Activated CD8-positive, alpha-beta memory T cell treated with anti-CD3 and anti-CD28 coated beads for 4 hours (primary cell): ENCODE measurements at regions not wholly inside any gene's neighbourhood (a gene's known extent, or its start where the extent isn't known, plus 50 kb on each side); places are given as distances from the start of the nearest gene placed in this dataset.
"Not testable (repeated sequence)": the region's sequence is repeated elsewhere in the genome, so short reads cannot be mapped to it uniquely, and the experiment has no call there.

Experiments
- DNase-seq, 2 donors: peaks; one replicate each; pipeline ENCODE4 v3.0.0-alpha.2; 2020; ENCODE audit warnings: low read depth in 2 of 2

DNA sequence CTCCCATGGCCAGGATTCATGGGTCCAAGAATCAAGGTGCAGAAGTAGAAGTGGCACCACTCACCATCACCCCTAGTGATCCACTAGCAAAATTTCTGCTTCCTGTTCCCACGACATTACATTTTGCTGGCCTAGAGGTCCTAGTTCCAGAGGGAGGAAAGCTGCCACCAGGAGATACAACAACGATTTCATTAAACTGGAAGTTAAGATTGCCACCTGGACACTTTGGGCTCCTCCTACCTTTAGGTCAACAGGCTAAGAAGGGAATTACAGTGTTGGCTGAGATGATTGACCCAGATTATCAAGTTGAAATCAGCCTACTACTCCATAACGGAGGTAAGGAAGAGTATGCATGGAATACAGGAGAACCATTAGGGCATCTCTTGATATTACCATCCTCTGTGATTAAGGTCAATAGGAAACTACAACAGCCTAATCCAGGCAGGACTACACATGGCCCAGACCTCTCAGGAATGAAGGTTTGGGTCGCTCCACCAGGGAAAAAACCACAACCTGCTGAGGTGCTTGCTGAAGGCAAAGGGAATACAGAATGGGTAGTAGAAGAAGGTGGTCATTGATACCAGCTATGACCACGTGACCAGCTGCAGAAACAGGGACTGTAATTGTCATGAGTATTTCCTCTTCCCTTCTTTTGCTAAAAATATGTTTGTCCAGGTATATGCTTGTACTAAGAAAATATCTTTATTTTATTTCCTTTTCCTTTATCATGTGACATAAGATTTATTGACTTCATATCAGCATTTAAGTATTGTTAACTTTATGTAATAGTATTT is 208.3 kb upstream of the HES1 start:
- DNase-seq, result not testable (repeated sequence)

DNA sequence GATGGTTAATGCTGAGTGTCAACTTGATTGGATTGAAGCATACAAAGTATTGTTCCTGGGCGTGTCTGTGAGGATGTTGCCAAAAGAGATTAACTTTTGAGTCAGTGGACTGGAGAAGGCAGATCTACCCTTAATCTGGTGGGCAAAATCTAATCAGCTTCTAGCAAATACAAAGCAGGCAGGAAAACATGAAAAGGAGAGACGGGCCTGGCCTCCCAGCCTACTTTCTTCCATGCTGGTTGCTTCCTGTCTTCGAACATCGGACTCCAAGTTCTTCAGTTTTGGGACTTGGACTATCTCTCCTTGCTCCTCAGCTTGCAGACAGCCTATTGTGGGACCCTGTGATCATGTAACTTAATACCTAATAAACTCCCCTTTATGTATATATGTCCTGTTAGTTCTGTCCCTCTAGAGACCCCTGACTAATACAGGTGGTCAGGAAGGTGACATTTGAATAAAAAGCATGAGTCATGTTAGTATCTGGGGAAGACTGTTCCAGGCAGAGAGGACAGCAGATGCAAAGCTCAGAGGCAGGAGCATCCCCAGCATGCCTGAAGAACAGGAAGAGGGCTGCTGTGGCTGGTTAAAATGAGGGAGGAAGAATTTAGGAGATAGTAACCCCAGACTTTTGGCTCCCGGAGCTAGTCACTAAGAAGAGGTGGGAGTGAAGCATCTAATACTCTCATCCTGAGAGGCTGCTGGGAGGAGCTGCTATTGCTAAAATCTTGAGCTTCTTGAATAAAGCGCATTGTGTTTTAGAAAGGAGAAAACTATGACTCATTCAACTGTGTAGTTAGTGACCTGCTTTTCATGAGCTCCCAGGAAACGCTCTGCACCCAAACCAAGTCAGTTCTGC is 207.4 kb upstream of the HES1 start:
- no peak for DNase-seq

GRCh38 chr3:193929373-193929772 is 206.6 kb upstream of the HES1 start:
- DNase-seq, result no peak

GRCh38 chr3:193929921-193930646 is 205.9 kb upstream of the HES1 start:
- no peak for DNase-seq

GRCh38 chr3:193932136-193932535 is 203.8 kb upstream of the HES1 start:
- DNase-seq, result no peak

DNA sequence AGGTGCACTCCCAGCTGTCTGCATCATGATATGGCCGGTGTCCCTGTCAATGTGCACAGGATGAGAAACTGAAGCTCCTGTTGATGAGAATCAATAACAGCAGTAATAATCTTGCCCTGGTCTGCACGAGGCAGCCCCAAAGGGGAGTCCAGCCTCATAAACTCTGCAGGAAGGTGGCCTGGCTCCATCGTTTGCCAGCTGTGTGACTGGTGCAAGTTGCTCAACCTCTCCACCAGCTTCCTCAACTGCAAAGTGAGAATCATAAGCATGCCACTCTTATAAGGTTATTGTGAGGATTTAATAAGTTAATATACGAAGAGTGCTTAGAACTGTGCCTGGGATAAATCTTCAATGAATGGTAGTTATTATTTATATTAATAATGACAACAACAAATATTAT is 203.4 kb upstream of the HES1 start:
- DNase-seq, result no peak

- DNase-seq, result no peak
Measured at GRCh38 chr3:193933451-193933850, 202.5 kb upstream of the HES1 start.

GRCh38 chr3:193935916-193936315 is 200.0 kb upstream of the HES1 start:
- no peak for DNase-seq

DNA sequence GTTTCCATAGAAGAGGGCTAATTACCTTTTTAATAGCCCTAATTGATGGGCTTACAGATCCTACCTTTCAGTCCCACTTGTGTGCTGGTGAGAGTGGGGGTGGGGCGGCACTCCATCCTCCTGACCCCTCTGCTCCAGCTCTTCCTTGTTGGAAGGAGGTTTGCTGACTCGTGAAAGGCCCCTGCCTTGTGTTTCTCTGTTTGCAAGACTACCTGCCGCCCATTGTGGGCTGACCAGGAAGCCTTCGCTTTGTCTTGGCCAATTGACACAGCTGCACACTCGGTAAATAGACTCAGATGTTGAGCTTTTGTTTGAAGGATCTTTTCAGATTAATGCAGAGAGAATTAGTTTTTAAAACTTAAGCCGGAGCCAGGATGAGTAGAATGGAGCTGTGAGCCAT is 197.3 kb upstream of the HES1 start:
- no peak for DNase-seq

DNA sequence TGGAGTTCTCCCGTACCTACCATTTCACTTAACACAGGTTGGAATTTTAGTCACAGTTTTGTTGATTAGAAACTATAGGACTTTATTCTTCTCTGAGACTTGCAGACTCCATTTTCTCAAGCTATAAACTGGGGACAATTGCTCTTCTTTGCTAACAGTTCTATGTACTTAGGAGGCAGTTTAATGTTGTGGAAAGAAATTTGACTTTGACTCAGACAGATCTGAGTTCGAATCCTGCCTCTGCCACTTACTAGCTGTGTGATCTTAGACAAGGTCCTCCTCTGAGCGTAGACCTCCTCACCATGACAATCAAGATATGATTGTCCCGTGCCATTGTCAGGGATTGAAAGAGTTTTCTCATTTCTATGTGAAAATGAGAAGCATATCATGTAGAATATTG is 196.4 kb upstream of the HES1 start:
- no peak for DNase-seq

- DNase-seq, result no peak
Measured at GRCh38 chr3:193940526-193940925, 195.4 kb upstream of the HES1 start.

DNA sequence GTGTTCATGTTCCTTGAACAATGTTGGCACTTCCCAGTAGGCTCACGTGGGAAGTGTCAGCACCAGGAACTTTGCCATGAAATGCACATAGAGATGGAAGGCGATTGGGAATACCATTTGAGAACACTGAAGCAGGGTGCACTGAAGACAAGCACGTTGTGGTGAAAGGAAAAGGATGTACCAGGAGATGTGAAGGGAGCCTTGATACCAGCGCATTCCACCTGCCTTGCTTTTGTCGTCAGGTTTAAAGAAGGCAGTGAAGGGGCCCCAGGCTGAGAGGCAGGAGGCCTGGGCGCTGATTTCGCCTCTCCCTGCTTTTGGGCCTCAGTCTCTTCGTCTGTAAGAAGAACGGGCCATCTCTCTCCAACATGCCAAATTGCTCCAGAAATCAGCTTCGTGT is 194.5 kb upstream of the HES1 start:
- no peak for DNase-seq

GRCh38 chr3:193942516-193943055 is 193.4 kb upstream of the HES1 start:
- no peak for DNase-seq

DNA sequence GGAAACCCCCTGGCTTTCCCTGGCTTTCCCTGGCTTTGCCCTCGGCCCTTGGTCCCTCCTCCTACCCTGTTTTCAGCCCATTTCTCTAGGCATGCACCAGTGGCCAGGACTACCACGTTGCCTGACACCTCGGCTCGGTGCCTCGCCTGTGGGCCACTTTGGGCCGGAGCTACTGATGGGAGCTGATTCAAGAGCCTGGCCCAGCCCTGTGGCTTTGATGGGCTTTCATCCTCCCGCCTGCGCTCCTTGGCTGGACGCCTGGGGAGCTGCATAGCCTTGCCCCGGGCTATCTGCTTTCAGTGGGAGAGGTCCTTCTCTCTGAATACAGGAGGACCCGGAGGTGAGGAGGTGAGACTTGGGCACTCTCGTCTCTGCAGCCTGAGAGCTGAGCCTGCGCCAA is 192.7 kb upstream of the HES1 start:
- no peak for DNase-seq

- DNase-seq, result no peak
Measured at GRCh38 chr3:193943851-193944517, 192.0 kb upstream of the HES1 start.

DNA sequence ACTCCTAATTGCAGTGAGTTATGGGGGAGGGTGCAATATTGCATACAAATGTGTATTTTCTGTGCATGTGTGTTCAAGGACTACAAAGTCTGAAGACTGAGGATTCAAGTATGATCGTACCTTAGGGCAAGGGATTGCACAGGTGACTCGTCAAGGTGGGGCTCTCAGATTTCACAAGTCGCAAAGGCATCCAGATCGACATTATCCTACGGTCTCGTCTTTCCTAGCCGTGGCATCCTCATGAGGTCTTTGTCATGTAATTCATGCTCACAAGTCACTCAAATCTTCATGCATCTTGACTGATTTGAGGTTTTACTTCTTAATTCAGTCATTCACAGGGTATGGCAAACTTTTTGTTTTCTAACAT is 191.4 kb upstream of the HES1 start:
- DNase-seq, result no peak

DNA sequence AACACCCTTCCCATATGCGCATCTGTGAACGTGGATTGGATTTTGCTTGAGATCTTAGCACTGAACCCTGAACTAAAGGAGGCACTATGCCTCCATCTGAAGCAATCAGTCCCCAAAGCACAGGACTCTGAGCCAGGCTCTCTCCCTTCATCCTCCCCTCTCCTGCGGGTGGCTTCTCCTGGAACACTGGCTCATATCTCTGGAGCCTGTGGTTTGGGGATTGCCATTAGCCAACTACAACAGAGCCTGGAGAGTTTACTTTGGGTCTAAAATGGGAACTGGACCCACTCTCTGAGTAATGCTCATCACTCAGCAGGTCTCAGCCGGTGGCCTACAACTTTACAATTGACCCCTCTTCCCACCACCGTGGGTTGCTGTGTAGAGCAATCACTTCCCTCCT is 190.8 kb upstream of the HES1 start:
- DNase-seq, result no peak

DNA sequence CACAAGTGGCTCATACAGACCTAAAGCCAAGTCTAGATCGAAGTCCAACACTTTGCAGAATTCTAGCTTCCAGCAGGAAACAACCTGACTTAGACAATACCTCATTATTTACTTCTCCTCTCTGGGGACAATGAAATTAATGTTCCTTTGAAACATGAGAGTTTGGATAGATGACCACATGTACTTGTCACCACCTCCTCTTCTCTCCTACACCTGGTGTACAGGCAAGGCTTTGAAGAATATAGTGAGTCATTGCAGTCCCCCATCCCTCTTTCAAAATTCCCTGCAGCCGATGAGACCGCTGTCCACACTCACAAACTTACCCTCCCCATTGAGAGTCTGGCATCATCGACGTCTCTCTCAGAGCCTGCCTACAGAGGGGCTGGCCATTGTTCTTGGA is 189.0 kb upstream of the HES1 start:
- DNase-seq, result no peak

- DNase-seq, result no peak
Measured at GRCh38 chr3:193947596-193947995, 188.4 kb upstream of the HES1 start.

GRCh38 chr3:193948459-193948858 is 187.5 kb upstream of the HES1 start:
- no peak for DNase-seq

GRCh38 chr3:193951859-193952258 is 184.1 kb upstream of the HES1 start:
- no peak for DNase-seq

DNA sequence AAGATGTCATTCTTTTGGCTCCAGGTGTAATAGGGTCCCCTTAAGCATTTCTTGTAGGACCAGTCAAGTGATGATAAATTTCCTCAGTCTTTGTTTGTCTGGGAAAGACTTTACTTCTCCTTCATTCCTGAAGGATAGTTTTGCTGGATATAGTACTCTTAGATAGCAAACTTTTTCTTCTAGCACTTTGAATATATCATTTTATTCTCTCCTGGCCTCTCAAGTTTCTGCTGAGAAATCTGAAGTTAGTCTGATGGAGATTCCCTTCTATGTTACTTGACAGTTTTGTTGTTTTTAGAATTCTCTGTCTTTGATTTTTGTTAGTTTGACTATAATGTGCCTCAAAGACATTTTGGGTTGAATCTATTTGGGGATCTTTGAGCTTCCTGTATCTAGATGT is 181.2 kb upstream of the HES1 start:
- no peak for DNase-seq
